H1 (cell line): ENCODE measurements at regions not wholly inside any gene's neighbourhood (a gene's known extent, or its start where the extent isn't known, plus 50 kb on each side); places are given as distances from the start of the nearest gene placed in this dataset.

ENCODE experiments used
- RNF2 ChIP-seq: fragments of 200-900, 300-1000 bp; sonication (generic); IDR thresholded peaks from 2 replicates; pipeline ENCODE4 v1.7.1; 2016; ENCODE audit warnings: borderline replicate concordance, low read depth, mild to moderate bottlenecking, antibody characterized with exemption, low read length; ENCODE audit not compliant: poor library complexity, severe bottlenecking; ENCODE audit errors: missing control alignments
- ZNF274 ChIP-seq: IDR thresholded peaks from 2 replicates; pipeline ENCODE4 v1.7.0; 2012; ENCODE audit warnings: low read length, borderline replicate concordance; ENCODE audit errors: extremely low read depth
- TF ChIP-seq, protein P1 (sequence below): IDR thresholded peaks from 2 replicates; pipeline ENCODE4 v1.6.1; 2011; ENCODE audit warnings: low read depth, mild to moderate bottlenecking, low read length; ENCODE audit not compliant: insufficient read depth

DNA sequence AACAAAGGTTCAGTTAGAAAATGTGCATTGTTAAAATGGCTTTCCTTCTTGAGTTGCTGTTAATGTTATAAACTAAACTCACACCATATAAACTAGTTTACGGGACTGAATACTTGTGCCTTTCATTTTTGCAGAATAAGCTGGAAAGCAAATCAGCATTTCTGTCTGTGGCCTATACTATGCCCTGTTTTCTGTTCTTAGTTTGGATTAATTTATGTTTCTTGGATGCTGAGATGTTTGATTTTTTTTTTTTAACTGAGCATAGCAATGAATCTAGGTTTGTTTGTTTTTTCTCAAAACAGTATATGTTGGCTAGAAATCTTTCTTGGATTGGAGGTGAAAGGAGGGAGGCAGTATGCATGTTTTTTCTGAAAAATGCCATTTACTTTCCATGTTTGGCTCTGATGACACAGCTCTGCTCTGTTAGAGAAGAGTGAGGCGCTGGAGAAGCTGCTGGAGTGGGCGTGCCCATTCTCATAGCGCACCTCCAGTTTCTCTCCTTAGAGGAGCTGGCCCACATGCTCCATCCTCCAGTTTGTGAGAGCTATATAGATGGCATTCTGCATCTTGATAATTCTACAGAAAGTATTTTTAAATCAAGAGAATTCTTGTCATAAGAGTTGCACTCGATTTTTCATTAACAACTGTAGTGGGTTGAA, 423.6 kb upstream of the TPM1 start (continued):
- TF ChIP-seq RNF2 (no peak), ZNF274 (no peak)
- TF ChIP-seq, protein P1, sequence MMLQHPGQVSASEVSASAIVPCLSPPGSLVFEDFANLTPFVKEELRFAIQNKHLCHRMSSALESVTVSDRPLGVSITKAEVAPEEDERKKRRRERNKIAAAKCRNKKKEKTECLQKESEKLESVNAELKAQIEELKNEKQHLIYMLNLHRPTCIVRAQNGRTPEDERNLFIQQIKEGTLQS = no peak
